NCI-H510A treated with DMSO at 0.1 percent for 48 hours (cell line): ENCODE measurements at regions not wholly inside any gene's neighbourhood (a gene's known extent, or its start where the extent isn't known, plus 50 kb on each side); places are given as distances from the start of the nearest gene placed in this dataset.
"Not testable (repeated sequence)": the region's sequence is repeated elsewhere in the genome, so short reads cannot be mapped to it uniquely, and the experiment has no call there.

Source experiments
- DNase-seq: peaks from one replicate; lab custom pipeline; 2025; lab: John Stamatoyannopoulos, UW

DNA sequence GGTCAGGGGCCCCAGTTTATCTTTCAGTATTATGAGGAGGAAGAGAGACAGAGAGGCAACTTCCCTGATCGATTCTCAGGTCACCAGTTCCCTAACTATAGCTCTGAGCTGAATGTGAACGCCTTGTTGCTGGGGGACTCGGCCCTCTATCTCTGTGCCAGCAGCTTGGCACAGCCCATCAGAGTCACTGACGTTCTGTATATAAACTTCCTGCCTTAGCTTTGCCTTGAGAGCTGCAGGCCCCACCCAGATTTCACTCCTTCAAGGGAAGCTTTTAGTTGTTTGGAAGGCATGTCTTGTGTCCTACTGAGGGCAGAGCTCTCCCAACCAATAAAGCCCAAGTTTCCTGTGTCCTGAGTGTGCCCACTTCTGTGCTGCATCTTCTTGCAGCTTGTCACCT, 242.5 kb upstream of the PRSS58 start:
- DNase-seq, result no peak

DNA sequence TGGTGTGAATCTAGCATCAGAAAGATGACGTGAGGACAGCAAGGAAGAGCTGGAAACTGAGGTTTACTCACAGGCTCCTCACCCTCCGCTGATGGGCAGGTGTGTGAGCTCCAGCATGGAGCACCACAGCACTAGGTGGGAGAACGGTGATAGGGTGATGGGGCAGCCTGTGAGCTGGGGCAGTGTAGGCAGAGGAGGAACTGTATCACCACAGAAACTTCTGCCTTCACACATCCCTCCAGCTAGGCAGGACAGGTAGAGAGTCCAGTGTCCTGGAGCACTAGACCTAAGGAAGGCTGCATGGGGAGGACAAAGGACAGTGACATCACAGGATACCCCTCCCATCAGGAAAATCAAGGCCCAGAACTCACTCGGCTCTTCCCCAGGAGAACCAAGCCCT, 241.8 kb upstream of the PRSS58 start:
- no peak for DNase-seq

DNA sequence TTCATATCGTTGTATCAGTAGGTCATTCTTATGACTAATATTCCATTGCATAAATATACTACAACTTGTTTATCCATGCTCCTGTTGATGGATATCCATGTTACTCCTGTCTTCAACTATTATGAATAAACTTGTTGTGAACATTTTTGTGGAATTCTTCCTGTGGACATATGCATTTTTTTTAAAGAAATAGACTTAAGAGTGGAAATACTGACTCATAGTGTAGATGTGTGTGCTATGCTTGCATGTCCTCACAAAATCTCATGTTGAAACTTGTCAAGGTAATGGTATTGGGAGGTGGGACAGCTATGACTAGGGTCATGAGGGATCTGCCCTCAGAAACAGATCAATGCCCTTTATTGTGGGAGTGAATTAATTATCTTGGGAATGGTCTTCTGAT, 240.5 kb upstream of the PRSS58 start:
- DNase-seq, result no peak

DNA sequence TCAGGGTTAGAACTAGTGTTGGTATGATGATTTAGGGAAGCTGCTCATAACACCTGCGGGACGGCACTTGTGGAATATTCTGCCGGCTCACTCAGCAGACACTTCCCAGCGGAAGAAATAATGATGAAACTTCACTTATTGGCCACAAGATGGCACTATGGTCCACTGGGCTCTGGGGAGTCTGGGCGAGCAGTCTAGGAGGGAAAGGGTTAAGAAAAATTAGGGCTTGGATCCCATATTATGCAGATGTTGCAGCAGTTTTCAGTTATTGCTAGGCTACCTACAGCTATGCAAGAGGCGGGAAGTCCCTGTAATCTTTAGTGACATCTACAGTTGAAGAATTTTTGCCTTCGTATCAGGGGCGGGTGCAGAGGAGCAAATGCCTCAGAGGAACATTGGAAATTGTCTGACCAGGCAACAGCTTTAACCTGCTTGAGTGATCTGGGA, 238.7 kb upstream of the PRSS58 start:
- DNase-seq, result no peak

DNA sequence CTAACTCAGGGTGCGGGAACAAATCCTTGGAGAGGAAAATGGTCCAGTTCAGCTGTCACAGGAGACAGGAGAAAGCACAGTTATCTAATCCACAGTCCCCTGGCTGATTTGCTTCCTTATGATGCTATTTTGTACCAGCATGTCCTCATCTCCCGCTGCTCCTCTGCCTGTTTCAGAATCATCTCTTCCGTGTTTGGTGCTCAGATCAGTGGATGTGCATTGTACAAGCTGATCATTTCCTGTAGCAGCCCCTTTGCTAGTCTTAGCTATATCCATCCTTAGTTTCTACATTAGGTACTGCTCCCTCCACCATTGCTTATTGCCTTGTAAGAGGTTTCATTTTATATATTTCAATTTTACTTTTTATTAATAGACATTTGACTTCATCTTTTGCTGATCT, 238.0 kb upstream of the PRSS58 start:
- not testable (repeated sequence) for DNase-seq

DNA sequence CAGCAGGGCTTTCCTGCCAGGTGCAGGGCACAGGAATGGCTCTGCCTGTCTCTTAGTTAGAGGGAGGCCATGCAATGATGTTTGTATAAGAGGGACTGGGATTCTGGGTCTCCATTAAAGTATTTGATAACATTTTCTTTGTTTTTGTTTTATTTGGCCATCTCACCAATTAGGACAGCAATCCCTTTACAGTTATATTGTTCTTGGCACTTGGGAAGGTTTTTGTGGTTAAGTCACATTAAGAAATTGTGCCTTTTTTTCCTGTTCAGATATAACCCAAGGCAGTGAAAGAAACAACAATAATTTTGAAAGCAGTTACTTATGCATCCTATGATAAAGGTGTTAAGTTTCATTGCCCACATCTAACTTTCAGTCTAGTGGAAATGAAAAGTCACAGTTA, 237.4 kb upstream of the PRSS58 start:
- not testable (repeated sequence) for DNase-seq

DNA sequence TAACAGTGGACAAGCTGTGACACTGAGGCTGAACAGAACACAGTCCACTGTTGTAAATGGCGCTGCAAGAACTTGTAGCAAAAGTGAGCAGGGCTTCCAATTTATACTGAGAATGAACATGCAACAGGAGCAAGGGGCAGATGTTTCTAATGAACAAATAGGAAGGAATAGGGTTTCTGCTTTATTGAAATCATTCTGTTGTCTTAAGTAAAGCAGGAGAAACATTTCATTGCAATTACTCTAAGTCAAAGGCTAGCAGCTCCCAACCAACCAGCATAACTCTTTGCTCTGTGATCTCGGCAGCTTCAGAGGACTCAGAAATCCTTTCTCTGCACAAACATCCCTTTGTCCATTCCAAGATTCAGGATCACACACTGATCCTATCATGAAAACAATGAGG, 236.2 kb upstream of the PRSS58 start:
- no peak for DNase-seq

DNA sequence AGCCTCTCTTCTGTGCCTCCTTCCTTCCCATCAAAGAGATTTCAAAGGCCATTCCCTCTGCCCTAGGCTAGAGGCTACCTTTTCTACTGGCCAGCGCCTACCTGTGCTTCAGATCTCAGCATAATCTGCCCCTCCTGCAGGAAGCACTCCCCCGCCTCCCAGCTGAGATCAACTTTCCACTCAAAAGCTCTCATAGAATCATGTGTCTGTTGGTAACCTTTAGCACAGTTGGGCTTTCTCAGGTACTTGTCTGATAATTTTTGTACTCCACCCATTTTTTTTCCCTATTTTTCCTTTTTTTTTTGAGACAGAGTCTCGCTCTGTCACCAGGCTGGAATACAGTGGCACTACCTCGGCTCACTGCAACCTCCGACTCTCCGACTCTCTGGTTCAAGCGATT, 231.0 kb upstream of the PRSS58 start:
- DNase-seq, result no peak

DNA sequence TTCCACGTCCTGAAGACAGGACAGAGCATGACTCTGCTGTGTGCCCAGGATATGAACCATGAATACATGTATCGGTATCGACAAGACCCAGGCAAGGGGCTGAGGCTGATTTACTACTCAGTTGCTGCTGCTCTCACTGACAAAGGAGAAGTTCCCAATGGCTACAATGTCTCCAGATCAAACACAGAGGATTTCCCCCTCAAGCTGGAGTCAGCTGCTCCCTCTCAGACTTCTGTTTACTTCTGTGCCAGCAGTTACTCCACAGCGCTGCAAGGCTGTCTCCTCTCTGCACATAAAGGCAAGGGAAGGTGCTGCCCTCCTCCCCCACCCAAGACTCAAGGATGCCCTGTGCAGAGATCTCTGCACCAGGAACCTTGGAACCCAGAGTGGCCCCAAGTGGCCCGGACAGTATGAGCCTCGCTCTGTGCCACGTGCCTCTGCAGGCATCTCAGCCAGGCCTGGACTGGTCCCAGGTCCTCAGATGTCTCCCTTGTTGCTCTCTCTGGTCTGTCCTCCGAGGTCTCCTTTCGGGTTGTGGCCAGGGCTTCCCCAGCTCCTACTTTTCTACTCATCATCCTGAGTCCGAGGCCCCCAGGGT, 230.3 kb upstream of the PRSS58 start:
- DNase-seq, result no peak

DNA sequence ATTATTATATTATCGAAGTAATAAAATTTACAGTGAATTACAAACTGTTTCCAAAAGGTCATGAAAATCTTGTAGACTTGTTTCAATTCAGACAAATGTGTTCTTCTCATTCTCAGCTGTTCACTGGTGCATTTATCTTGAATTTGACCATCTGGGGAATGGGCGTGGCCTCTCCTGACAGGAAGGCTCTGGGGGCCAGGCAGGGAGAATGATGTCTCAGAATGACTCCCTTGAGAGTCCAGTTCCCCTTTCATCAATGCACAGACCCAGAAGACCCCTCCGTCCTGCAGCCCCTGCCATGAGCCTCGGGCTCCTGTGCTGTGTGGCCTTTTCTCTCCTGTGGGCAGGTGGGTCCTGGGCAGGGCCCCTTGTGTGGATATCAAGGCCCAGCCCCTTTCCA, 229.7 kb upstream of the PRSS58 start:
- not testable (repeated sequence) for DNase-seq

DNA sequence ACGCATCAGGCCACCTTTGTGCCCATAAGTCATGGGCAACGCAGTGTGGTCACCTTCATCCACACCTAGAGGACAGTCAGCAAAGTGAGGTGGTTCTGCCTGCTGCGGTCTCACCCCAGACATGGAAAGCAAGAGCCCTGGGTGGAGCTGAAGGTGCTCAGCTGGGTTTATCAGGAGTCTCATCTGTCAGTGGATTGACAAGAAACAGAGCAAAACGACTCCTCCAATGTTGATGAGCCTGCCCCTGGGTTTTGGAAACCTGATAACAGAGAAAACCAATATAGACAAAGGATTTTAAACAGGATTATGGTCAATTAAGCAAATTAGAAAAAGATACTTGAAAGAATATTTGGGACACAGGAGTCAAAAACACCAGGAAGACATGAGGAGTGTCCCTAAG, 229.3 kb upstream of the PRSS58 start:
- no peak for DNase-seq

DNA sequence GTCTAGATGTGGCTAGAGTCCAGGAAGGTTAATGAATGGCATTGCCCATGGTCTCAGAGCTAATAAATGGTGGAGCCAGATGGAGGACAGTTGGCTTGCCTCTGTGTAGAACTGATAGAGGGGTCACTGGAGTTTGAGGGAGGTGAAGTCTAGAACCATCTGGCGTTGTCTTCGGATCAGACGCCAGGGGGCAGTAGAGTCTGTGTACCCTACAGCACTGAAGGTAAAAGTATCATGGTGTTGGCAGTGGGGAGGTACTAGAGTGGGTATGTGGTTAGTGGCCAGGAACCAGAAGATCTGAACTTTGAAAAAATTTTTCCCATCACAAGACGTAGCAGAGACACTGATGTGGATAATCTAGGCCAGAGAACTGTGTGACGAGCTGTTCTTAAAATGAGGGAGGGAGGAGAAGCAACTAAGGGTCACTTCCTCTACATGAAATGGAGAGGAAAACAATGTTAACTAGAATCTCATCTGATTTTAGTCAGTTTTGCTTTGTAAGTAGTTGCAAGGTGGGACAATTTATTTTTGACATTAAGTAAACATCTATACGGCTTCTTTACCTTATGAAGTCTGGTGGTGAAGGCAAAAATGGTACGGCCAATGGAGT, 227.9 kb upstream of the PRSS58 start:
- DNase-seq, result no peak

DNA sequence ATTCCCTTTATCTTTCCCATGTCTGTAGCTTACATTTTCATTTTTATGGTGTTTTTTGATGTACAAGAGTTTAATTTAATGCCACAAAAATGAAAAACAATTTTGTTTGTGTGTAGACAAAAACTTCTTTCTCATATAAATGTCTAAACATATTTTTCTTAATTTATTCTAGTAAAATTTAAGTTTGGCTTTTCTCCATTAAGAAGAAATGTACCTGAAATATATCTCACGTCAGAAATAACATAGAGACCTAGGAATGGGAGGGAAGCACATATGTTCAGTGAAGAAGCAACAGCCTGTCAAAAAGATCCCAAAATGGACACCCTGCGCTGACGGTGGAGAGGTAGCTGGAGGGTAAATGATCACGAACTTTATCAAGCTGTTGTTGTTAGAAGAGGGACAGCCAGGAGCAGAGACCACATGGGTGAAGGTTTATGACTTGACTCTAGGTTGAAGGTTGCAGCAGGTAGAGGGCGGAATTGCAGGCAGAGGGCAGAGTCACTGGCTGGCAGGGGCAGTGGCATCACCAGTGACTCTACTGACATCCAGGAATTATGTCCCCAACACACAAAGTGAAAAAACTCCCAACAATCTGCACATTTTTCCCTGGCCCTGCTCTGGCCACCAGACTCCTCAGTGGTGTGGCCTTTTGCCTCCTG, 225.9 kb upstream of the PRSS58 start:
- DNase-seq, result no peak

DNA sequence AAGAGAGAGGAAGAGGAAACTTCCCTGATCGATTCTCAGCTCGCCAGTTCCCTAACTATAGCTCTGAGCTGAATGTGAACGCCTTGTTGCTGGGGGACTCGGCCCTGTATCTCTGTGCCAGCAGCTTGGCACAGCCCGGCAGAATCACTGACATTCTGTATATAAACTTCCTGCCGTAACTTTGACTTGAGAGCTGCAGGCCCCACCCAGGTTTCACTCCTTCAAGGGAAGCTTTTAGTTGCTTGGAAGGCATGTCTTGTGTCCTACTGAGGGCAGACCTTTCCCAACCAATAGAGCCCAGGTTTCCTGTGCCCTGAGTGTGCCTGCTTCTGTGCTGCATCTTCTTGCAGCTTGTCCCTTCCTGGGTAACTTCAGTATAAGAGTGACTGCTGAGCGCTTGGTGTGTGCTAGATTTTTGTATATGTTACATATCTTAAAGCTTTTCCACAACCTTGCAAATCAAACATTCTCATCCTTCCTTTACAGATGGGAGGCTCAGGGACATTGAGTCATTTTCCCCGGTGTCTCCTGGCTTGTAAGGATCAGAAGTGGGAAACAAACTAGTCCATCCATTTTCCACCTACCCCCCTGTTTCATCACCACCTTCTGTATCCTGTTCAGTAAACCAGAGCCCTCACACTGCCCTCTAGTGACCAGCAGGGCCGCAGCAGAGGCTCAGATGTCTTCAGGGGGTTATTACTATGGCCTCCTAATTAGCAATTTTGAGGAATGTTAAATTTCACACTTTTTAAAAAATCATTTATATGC, 225.2 kb upstream of the PRSS58 start:
- DNase-seq, result no peak

DNA sequence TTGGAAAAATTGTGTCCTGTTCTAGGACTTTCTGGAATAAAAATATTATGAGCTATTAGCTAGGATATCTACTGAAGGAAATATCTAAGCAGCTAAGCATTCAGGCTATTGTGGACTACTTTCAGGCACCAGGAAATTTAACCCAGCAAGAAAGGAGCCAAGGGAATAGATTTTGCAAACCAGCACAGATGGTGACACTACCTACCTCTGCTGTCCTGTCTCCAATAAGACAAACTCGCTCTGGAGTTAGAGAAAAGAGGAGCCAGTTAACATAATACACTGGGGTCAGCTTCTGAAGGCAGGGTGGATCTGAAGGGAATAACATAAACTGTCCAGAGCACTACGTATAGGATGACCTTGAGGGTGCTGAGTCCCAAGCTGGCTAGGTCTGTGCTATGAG, 223.7 kb upstream of the PRSS58 start:
- DNase-seq, result no peak

DNA sequence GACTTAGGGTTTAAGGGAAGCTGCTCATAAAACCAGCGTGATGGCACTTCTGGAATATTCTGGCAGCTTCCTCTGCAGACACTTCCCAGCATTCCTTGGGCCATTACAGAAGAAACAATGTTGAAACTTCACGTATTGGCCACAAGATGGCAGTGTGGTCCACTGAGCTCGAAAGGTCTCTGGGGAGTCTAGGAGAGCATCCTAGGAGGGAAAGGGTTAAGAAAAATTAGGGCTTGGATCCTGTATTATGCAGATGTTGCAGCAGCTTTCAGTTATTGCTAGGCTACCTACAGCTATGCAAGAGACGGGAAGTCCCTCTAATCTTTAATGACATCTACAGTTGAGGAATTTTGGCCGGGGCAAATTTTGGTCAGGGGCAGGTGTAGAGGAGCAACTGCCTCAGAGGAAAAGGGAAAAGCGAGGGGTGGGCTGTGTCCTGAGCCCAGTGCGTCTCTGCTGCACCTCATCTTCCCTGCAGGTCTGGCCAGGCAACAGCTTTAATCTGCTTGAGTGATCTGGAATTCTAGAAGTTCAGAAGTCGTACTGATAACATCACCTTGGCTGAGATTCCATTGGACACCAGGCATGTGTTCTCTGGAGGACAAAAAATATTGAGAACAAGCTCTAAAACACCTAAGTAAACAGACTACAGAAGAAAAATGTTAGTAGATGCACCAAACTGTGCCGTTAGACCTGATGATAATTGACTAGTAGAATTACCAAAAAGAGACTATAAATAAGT, 220.8 kb upstream of the PRSS58 start:
- no peak for DNase-seq

DNA sequence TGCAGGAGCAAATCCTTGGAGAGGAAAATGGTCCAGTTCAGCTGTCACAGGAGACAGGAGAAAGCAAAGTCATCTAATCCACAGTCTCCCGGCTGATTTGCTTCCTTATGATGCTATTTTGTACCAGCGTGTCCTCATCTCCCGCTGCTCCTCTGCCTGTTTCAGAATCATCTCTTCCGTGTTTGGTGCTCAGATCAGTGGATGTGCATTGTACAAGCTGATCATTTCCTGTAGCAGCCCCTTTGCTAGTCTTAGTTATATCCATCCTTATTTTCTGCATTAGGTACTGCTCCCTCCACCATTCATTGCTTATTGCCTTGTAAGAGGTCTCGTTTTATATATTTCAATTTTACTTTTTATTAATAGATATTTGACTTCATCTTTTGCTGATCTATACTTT, 219.9 kb upstream of the PRSS58 start:
- not testable (repeated sequence) for DNase-seq

DNA sequence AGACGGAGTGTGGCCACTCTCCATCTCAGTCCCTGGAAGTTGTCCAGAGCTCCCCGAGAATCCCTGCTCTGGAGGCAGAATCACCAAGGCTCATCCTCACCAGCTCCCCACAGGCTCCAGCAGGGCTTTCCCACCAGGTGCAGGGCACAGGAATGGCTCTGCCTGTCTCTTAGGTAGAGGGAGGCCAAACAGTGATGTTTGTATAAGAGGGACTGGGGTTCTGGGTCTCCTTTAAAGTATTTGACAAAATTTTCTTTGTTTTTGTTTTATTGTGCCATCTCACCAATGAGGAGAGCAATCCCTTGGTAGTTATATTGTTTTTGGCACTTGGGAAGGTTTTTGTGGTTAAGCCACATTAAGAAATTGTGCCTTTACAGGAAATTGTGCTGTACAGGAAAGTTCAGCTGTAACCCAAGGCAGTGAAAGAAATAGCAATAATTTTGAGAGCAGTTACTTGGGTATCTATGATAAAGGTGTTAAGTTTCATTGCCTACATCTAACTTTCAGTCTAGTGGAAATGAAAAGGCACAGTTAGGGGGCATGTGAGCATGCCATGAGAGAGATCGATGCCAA, 219.3 kb upstream of the PRSS58 start:
- DNase-seq, result no peak

DNA sequence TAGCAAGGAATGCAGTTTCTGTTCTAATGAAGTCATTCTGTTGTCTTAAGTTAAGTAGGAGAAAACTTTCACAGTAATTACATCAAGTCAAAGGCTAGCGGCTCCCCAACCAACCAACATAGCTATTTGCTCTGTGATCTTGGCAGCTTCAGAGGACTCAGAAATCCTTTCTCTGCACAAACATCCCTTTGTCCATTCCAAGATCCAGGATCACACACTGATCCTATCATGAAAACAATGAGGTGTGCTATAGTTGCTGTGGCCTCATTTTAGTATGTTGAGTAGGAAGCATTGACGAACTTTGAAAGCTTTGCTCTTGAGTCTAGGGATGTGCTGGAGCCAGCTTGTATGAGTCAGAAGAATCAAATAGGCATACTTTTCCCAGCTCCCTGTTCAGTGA, 218.2 kb upstream of the PRSS58 start:
- no peak for DNase-seq

DNA sequence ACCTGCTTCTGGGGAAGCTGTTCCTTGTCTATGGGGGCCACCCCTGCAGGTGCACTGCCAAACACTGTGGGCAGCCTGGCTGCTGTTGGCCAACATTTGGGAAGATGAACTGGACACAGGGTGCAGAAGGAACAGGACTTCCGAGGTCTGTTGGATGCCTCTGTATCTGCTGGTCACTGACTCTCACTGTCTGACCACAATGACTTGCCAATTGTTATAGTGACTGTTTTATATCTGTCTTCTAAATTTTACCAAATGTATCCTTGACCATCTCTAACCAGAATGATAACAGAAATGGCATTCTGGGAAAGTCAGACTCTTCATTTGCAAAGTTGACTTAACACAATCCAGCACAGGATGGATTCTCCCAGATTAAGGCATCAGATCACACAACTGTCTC, 214.0 kb upstream of the PRSS58 start:
- no peak for DNase-seq

DNA sequence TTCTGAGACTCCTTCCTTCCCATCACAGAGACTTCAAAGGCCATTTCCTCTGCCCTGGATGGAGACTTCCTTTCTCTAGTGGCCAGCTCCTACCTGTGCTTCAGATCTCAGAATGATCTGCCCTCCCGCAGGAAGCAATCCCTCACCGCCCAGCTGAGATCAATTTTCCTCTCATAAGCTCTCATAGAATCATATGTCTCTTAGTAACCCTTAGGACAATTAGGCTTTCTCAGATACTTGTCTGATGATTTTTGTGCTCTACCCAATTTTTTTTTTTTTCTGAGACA, 212.6 kb upstream of the PRSS58 start:
- DNase-seq, result no peak
